ENCODE measurements at regions not wholly inside any gene's neighbourhood (a gene's known extent, or its start where the extent isn't known, plus 50 kb on each side); places are given as distances from the start of the nearest gene placed in this dataset.

DNA sequence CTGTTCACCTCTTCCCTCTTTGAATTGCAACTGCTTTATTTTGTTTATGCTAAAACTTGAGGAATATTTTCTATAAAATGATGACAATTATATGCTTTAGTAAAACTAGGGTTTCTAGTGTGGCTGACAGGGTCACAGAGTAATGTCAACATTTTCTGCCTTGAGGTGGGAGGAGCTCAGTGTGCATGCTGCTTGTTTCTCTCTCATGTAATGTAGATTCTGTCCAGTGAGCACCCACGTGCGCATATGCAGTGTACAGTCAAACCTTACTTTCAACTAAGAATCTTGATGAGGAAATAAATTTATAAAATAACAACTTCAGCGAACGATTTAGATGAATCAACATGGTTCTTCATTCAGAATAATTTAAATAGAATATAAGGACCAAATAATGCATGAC is 603.9 kb downstream of the PCDH17 start:
- Mint-ChIP-seq H3K27me3 (no peaks in the 10 kb centered on the region), H3K36me3 (ENCODE audit: low read depth) (no peaks in the 10 kb centered on the region), H3K4me3 (no peak overlapping the region), H3K9me3 (peaks cover 11% of the 10 kb centered on the region), H3K4me1 (ENCODE audit: low read depth) (no peaks in the 10 kb centered on the region), H3K27ac (no peak overlapping the region)
- DNase-seq (no peak), ATAC-seq (no peak)
- intact Hi-C loops (cut with micrococcal nuclease): no loop called here
- ChIA-PET POLR2A (no interaction called here), CTCF (no interaction called here)
- TF ChIP-seq, protein P1, sequence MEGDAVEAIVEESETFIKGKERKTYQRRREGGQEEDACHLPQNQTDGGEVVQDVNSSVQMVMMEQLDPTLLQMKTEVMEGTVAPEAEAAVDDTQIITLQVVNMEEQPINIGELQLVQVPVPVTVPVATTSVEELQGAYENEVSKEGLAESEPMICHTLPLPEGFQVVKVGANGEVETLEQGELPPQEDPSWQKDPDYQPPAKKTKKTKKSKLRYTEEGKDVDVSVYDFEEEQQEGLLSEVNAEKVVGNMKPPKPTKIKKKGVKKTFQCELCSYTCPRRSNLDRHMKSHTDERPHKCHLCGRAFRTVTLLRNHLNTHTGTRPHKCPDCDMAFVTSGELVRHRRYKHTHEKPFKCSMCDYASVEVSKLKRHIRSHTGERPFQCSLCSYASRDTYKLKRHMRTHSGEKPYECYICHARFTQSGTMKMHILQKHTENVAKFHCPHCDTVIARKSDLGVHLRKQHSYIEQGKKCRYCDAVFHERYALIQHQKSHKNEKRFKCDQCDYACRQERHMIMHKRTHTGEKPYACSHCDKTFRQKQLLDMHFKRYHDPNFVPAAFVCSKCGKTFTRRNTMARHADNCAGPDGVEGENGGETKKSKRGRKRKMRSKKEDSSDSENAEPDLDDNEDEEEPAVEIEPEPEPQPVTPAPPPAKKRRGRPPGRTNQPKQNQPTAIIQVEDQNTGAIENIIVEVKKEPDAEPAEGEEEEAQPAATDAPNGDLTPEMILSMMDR (IDR thresholded peaks at IDR 0.05): no peak

DNA sequence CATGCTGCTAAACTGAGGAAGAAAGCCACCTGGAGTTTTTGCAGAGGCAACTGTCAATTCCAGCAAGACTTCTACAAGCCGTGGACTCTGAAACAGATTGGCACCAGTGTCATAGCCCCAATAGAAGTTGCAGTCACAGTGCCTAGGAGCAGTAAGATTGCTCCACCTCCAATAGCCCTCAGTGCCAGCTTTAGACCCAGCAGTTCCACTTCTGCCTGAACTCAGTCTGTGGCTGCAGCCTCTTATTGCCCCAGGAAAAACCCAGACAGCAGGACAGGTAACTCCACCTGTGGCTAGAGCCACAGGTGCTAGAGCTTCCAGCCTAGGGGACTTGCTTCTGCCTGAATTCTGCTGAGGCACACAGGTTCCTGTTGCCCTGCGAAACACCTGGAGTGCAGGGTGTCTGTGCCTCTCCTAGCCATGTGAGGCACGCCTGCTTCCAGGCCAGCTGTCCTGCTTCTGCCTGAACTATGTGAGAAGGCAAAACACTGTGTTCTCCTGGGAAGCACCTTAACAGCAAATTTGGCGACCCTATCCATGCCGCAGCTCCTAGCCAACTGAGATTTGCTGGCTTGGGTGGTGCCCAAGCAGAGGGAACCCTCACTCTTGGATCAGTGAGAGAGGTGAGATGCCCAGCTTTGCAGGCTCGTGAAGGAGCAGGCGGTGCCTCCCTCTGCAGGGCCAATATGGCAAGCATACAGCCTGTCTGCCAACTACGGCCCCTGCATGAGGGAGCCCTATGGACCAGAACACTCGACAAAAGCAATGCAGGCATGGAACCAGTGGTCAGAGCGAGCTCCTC is 607.6 kb downstream of the PCDH17 start:
- Mint-ChIP-seq H3K27me3 (no peaks in the 10 kb centered on the region), H3K27ac (no peak overlapping the region), H3K36me3 (ENCODE audit: low read depth) (no peaks in the 10 kb centered on the region), H3K9me3 (peaks cover 7% of the 10 kb centered on the region), H3K4me1 (ENCODE audit: low read depth) (no peaks in the 10 kb centered on the region), H3K4me3 (no peak overlapping the region)
- ChIA-PET POLR2A (interaction anchor here (0.6 kb wide), 1 partner anchor 279 kb away, joined by 4 read pairs; no protein-coding TSS in a partner anchor), CTCF (no interaction called here)
- DNase-seq: no peak
- TF ChIP-seq, protein P1 (IDR thresholded peaks at IDR 0.05): no peak
- no peak for ATAC-seq
- intact Hi-C loops (cut with micrococcal nuclease): no loop called here

DNA sequence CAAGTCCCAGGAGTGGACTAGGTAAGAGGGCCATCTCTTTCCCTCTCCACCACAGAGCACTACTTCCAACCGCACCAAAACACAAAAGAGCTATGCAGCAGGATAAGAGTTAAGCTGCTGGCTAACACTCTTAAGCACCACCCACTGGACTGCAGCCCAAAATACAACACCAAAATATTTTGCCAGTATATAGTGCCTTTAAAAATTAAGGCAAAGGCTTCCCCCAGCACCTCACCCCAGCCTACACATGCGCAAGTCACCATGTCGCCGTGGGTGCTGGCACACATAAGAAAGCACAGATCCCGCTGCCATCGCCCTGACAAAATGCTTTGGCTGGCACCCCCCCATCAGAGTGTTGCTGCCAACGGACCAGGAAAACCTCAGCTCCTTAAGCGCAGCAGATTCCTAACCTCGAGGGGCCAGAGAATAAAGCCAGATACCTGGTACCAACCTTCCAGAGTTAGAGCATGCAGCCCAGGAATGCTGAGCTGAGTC is 608.3 kb downstream of the PCDH17 start:
- POLR2A ChIA-PET: no interaction called here

DNA sequence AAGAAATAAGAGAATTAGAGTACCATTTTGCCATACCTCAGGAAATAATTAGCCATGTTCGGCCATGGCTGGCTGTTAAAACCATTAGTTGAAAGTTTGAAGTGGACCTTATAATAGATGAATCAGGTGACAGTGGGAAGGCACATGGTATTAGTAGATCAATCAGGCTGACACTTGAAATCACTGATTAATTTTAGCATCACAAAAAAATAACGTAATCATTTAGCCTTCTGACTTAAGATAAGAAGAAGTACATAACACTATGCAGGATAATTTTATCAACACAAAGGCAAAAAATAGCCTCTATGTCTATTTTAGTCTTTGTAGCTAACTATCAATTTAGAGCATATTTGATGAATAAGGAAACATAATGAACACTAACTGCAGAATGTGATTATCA is 615.5 kb downstream of the PCDH17 start:
- ATAC-seq (no peak), DNase-seq (no peak)
- TF ChIP-seq, protein P1 (IDR thresholded peaks at IDR 0.05): no peak
- no peak overlapping the region for H3K4me3 Mint-ChIP-seq
- no peak overlapping the region for H3K27ac Mint-ChIP-seq
- ChIA-PET CTCF (no interaction called here), POLR2A (no interaction called here)
- H3K27me3 Mint-ChIP-seq: no peaks in the 10 kb centered on the region
- intact Hi-C loops (cut with micrococcal nuclease): no loop called here
- peaks cover 17% of the 10 kb centered on the region for H3K9me3 Mint-ChIP-seq
- H3K36me3 Mint-ChIP-seq (ENCODE audit: low read depth): no peaks in the 10 kb centered on the region
- no peaks in the 10 kb centered on the region for H3K4me1 Mint-ChIP-seq (ENCODE audit: low read depth)

More for the DNA sequence above, 608.3 kb downstream of the PCDH17 start:
- intact Hi-C loops (cut with micrococcal nuclease): no loop called here
- Mint-ChIP-seq H3K27ac (no peak overlapping the region), H3K4me3 (no peak overlapping the region), H3K9me3 (peaks cover 9% of the 10 kb centered on the region), H3K36me3 (ENCODE audit: low read depth) (no peaks in the 10 kb centered on the region), H3K27me3 (no peaks in the 10 kb centered on the region), H3K4me1 (ENCODE audit: low read depth) (no peaks in the 10 kb centered on the region)
- no peak for DNase-seq
- ATAC-seq: no peak
- CTCF ChIA-PET: no interaction called here
- TF ChIP-seq, protein P1 (IDR thresholded peaks at IDR 0.05): no peak

DNA sequence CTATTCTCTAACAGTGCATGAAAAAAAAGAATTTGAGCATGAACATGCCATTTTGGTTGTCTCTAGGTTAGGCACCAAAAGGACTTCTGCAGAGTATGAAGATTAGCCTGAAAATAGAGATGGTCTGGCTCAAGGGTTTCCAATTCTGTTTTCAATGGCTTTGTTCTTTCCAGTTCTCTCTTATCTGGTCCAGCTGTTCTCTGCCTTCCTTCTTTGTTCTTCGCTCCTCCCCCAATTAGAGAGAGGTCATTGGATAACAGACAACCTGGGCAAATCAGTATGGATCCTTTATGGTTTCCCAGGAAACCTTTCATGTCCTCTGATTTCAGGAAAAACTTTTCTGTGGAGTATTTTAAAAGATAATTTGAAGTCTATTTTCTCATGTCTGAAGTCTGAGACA is 623.4 kb downstream of the PCDH17 start:
- intact Hi-C loops (cut with micrococcal nuclease): no loop called here
- H3K4me1 Mint-ChIP-seq (ENCODE audit: low read depth): no peaks in the 10 kb centered on the region
- CTCF ChIA-PET: no interaction called here
- no peak for DNase-seq
- H3K27me3 Mint-ChIP-seq: no peaks in the 10 kb centered on the region
- no peak overlapping the region for H3K27ac Mint-ChIP-seq
- no peaks in the 10 kb centered on the region for H3K36me3 Mint-ChIP-seq (ENCODE audit: low read depth)
- no peak for ATAC-seq
- TF ChIP-seq, protein P1 (IDR thresholded peaks at IDR 0.05): no peak
- H3K4me3 Mint-ChIP-seq: no peak overlapping the region
- POLR2A ChIA-PET: no interaction called here
- peaks cover 14% of the 10 kb centered on the region for H3K9me3 Mint-ChIP-seq

Measured in activated CD8-positive, alpha-beta T cell treated with anti-CD3 and anti-CD28 coated beads for 36 hours (primary cell).